Tibial artery (tissue), 4 donors: ENCODE measurements at regions not wholly inside any gene's neighbourhood (a gene's known extent, or its start where the extent isn't known, plus 50 kb on each side); places are given as distances from the start of the nearest gene placed in this dataset.

ENCODE experiments used
- DNase-seq, 2 donors: peaks; one replicate each; pipeline ENCODE4 v3.0.0-alpha.2; 2019
- H3K27ac ChIP-seq, 2 donors: fragments of 200-600 bp; sonication (generic) in 1 of 2; 1 replicate in 1 of 2; 2 replicates in 1 of 2; pipeline ENCODE4 v1.5.1; 2018 to 2019; ENCODE audit warnings: mild to moderate bottlenecking in 1 of 2
- H3K27me3 ChIP-seq, 2 donors: fragments of 200-600 bp; sonication (generic) in 1 of 2; one replicate each; pipeline versions ENCODE4 v1.5.1 to v1.6.0; 2016 to 2019
- H3K36me3 ChIP-seq, 3 donors: fragments of 200-600 bp; sonication (generic) in 2 of 3; one replicate each; pipeline ENCODE4 v1.5.1; 2016 to 2019; ENCODE audit warnings: mild to moderate bottlenecking in 2 of 3
- H3K4me1 ChIP-seq, 4 donors: fragments of 200-600 bp; sonication (generic) in 2 of 4; 1 replicate in 3 of 4; 2 replicates in 1 of 4; pipeline ENCODE4 v1.5.1; 2016 to 2019
- H3K4me3 ChIP-seq, 2 donors: fragments of 200-600 bp; sonication (generic) in 1 of 2; 1 replicate in 1 of 2; 2 replicates in 1 of 2; pipeline ENCODE4 v1.5.1; 2018 to 2019; ENCODE audit warnings: mild to moderate bottlenecking in 2 of 2
- H3K9me3 ChIP-seq, 3 donors: fragments of 200-600 bp; sonication (generic) in 1 of 3; one replicate each; pipeline ENCODE4 v1.5.1; 2016 to 2019
- intact Hi-C: fragments of 100-400 bp; cut with DNase I; formaldehyde crosslinking; loops from one replicate; pipeline ENCODE4 v1.15.0; 2023; ENCODE audit warnings: low total_unique reads
- TF ChIP-seq, protein P1 (sequence below), 2 experiments: fragments of 200-600 bp in 1 of 2; fragments of 450-650 bp in 1 of 2; IDR thresholded peaks; one replicate each; pipeline ENCODE4 v1.5.1; 2017 to 2019; ENCODE audit warnings: antibody characterized with exemption in 2 of 2, mild to moderate bottlenecking in 1 of 2, moderate library complexity in 1 of 2

DNA sequence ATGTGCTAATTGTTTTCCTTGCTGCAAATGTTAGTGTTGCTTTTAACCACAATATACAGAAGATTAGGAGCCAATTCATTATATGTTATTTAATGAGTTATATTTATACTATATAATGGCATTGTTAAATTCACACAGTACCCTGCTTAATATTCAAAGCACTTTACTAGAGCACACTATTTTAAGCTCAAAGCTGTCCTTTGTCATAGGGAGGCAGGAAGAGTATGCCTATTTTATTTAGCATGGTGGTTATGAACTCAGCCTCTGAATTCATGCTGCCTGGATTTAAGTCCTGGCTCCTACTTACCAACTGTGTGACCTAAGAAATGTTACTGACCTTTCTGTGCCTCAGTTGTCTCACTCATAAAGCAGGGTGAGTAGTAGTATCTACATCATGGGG, 80.5 kb downstream of the FASTKD2 start:
- no peak overlapping the region for H3K27ac ChIP-seq
- TF ChIP-seq, protein P1, sequence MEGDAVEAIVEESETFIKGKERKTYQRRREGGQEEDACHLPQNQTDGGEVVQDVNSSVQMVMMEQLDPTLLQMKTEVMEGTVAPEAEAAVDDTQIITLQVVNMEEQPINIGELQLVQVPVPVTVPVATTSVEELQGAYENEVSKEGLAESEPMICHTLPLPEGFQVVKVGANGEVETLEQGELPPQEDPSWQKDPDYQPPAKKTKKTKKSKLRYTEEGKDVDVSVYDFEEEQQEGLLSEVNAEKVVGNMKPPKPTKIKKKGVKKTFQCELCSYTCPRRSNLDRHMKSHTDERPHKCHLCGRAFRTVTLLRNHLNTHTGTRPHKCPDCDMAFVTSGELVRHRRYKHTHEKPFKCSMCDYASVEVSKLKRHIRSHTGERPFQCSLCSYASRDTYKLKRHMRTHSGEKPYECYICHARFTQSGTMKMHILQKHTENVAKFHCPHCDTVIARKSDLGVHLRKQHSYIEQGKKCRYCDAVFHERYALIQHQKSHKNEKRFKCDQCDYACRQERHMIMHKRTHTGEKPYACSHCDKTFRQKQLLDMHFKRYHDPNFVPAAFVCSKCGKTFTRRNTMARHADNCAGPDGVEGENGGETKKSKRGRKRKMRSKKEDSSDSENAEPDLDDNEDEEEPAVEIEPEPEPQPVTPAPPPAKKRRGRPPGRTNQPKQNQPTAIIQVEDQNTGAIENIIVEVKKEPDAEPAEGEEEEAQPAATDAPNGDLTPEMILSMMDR (IDR thresholded peaks at IDR 0.05): no peak

DNA sequence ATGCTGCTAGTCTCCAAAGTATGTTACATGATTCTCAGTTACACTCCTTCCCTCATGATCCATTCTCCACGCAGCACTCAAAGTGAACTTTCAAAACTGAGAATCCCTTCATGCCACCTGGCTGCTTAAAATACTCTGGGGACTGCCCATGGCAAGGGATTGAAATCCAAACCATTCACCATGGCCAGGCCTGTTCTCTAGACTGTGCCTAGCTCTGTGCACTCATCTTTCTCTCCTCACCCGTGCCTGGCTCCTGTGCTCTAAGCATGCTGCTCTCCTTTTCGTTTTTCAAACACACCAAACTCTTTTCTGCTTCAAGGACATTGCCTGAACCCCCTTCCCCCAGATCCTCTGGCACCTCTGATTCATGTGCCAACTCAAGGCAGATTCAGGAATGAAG, 80.9 kb downstream of the FASTKD2 start:
- no peaks in the 10 kb centered on the region for H3K4me1 ChIP-seq
- H3K27ac ChIP-seq: no peak overlapping the region
- DNase-seq: no peak
- peaks cover 0 to under 1% (median 0%) of the 10 kb centered on the region in 3 donors for H3K36me3 ChIP-seq
- no peak overlapping the region for H3K4me3 ChIP-seq
- intact Hi-C loops: no loop called here
- TF ChIP-seq, protein P1 (IDR thresholded peaks at IDR 0.05): no peak
- no peaks in the 10 kb centered on the region for H3K27me3 ChIP-seq
- H3K9me3 ChIP-seq: no peaks in the 10 kb centered on the region

More for the DNA sequence above, 80.5 kb downstream of the FASTKD2 start:
- H3K9me3 ChIP-seq: no peaks in the 10 kb centered on the region
- DNase-seq: no peak
- no peaks in the 10 kb centered on the region for H3K4me1 ChIP-seq
- peaks cover 0 to 5% (median 0%) of the 10 kb centered on the region in 3 donors for H3K36me3 ChIP-seq
- no peaks in the 10 kb centered on the region for H3K27me3 ChIP-seq
- intact Hi-C loops: no loop called here
- H3K4me3 ChIP-seq: no peak overlapping the region

DNA sequence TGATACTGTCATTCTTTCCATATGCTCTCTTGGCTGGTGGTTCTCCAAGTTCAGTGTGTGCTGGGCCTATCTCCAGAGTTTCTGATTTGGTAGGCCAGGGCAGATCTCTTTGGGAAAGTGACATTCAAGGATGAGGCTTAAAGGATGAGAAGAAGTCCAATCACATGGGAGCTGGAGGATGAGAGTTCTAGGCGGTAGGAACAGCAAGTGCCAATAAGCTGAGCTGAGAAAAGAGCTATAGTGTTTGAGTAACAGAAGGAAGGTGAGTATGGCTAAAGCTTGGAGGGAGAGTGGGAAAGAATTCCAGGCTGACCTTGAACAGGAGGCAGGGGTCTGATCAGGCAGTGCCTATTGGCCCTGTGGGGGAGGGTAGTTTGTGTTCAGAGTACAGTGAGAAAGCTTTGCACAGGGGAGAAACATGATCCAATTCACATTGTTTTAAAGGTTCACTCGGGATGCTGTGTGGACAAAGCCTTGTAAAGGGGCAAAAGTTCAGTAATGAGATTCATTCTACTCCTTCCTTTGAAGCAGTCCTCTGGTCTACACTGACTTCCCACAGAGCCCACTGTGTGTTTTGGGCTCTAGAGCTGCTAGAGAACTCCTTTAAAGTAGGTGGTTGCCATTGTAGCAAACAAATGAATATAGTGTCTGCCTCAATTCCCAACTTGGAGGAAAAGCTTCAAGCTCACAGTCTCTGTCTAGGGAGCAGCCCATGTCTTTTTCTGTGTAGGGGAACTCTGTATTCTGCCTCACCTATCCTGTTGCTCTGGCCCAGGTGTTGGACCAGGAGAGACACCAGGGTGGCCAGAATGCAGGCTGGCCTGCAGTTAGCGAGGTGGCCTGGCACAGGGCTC, 81.8 kb downstream of the FASTKD2 start:
- Histone ChIP-seq H3K4me1 (no peaks in the 10 kb centered on the region), H3K4me3 (no peak overlapping the region), H3K27ac (no peak overlapping the region), H3K36me3 (no peaks in the 10 kb centered on the region), H3K9me3 (no peaks in the 10 kb centered on the region), H3K27me3 (no peaks in the 10 kb centered on the region)
- no peak for DNase-seq
- TF ChIP-seq, protein P1 (IDR thresholded peaks at IDR 0.05): no peak
- intact Hi-C loops: no loop called here

DNA sequence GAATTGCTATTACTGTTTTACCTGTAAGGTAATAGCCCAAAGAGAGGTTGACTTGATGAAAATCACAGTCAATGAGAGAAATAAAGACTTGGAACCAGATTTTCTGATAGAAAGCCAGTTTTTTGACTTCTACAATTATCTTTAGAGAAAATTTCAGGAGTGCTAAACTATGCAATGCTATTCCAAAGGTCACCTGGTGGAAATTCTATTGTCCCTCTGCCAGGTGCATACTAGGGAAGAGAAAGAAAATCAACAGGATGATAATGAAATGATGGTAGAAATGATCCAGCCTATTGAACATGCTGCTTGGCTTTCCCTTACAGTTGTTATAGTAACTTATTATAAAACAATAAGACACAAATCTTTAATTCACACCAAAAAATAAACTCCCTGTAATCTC, 85.0 kb downstream of the FASTKD2 start:
- no peaks in the 10 kb centered on the region for H3K36me3 ChIP-seq
- intact Hi-C loops: no loop called here
- TF ChIP-seq, protein P1 (IDR thresholded peaks at IDR 0.05): no peak
- H3K27me3 ChIP-seq: no peaks in the 10 kb centered on the region
- H3K4me3 ChIP-seq: no peak overlapping the region
- DNase-seq: no peak
- H3K9me3 ChIP-seq: no peaks in the 10 kb centered on the region
- peaks cover 0 to 3% (median 0%) of the 10 kb centered on the region in 4 donors for H3K4me1 ChIP-seq
- no peak overlapping the region for H3K27ac ChIP-seq

DNA sequence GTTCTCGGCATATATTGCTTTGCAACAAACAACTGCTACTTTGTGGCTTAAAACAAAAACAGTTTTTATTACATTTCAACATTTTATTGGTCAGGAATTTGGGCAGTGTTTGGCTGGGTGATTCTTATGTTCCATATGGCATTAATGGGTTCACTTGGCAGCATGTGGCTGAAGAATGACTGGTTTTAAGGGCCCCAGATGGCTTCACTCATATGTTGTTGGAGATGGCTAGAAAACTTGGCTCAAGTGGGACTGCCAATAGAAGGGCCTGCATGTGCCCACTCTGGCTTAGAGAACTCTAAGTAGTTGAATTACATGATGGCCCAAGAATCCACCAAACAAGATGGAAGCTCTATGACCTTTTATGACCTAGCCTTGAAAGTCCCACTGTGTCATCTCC, 86.1 kb downstream of the FASTKD2 start:
- Histone ChIP-seq H3K27me3 (no peaks in the 10 kb centered on the region), H3K4me3 (no peak overlapping the region), H3K4me1 (peaks cover 0 to 14% (median 10%) of the 10 kb centered on the region in 4 donors), H3K27ac (no peak overlapping the region), H3K36me3 (no peaks in the 10 kb centered on the region), H3K9me3 (no peaks in the 10 kb centered on the region)
- TF ChIP-seq, protein P1 (IDR thresholded peaks at IDR 0.05): no peak
- intact Hi-C loops: no loop called here
- no peak for DNase-seq
